ENCODE measurements at regions not wholly inside any gene's neighbourhood (a gene's known extent, or its start where the extent isn't known, plus 50 kb on each side); places are given as distances from the start of the nearest gene placed in this dataset.
"Not testable (repeated sequence)": the region's sequence is repeated elsewhere in the genome, so short reads cannot be mapped to it uniquely, and the experiment has no call there.

GRCh38 chr10:4291990-4292389 is 507.0 kb upstream of the KLF6 start:
- peak; percentile 65 for ATAC-seq (ENCODE audit: poor library complexity)

GRCh38 chr10:4285121-4285520 is 500.1 kb upstream of the KLF6 start:
- no peak for ATAC-seq (ENCODE audit: poor library complexity)
- intact Hi-C loops (cut with DNase I), result no loop called here
- DNase-seq, result no peak

More at GRCh38 chr10:4291990-4292389, 507.0 kb upstream of the KLF6 start:
- intact Hi-C loops (cut with DNase I), result no loop called here
- peak; percentile 51 for DNase-seq

GRCh38 chr10:4283846-4284610 is 499.0 kb upstream of the KLF6 start:
- DNase-seq (peak; percentile 73), ATAC-seq (ENCODE audit: poor library complexity) (peak; percentile 91)
- intact Hi-C loops (cut with DNase I), result no loop called here

GRCh38 chr10:4282496-4282895 is 497.5 kb upstream of the KLF6 start:
- no peak for DNase-seq
- intact Hi-C loops (cut with DNase I), result no loop called here
- ATAC-seq (ENCODE audit: poor library complexity), result no peak

GRCh38 chr10:4281190-4281825 is 496.3 kb upstream of the KLF6 start:
- intact Hi-C loops (cut with DNase I), result no loop called here
- ATAC-seq (ENCODE audit: poor library complexity) (no peak), DNase-seq (no peak)

GRCh38 chr10:4280461-4281189 is 495.6 kb upstream of the KLF6 start:
- ATAC-seq (ENCODE audit: poor library complexity) (no peak), DNase-seq (no peak)
- intact Hi-C loops (cut with DNase I), result no loop called here

GRCh38 chr10:4279655-4280054 is 494.6 kb upstream of the KLF6 start:
- intact Hi-C loops (cut with DNase I), result no loop called here
- peak; percentile 34 for ATAC-seq (ENCODE audit: poor library complexity)

GRCh38 chr10:4278186-4278585 is 493.2 kb upstream of the KLF6 start:
- DNase-seq (no peak), ATAC-seq (ENCODE audit: poor library complexity) (no peak)
- intact Hi-C loops (cut with DNase I), result no loop called here

More at GRCh38 chr10:4279655-4280054, 494.6 kb upstream of the KLF6 start:
- no peak for DNase-seq

- no peak for ATAC-seq (ENCODE audit: poor library complexity)
- DNase-seq, result no peak
- intact Hi-C loops (cut with DNase I), result no loop called here
Observed at GRCh38 chr10:4276151-4276550, 491.1 kb upstream of the KLF6 start.

- DNase-seq; intact Hi-C loops (cut with DNase I); ATAC-seq (ENCODE audit: poor library complexity): not testable (repeated sequence)
Observed at GRCh38 chr10:4274671-4275070, 489.7 kb upstream of the KLF6 start.

- intact Hi-C loops (cut with DNase I), result no loop called here
- DNase-seq (no peak), ATAC-seq (ENCODE audit: poor library complexity) (no peak)
Observed at GRCh38 chr10:4271193-4271592, 486.2 kb upstream of the KLF6 start.

GRCh38 chr10:4270116-4270515 is 485.1 kb upstream of the KLF6 start:
- intact Hi-C loops (cut with DNase I), result no loop called here
- ATAC-seq (ENCODE audit: poor library complexity), result peak; percentile 44
- no peak for DNase-seq

- DNase-seq; ATAC-seq (ENCODE audit: poor library complexity); intact Hi-C loops (cut with DNase I): not testable (repeated sequence)
Observed at GRCh38 chr10:4268490-4268889, 483.5 kb upstream of the KLF6 start.

GRCh38 chr10:4267086-4267773 is 482.2 kb upstream of the KLF6 start:
- intact Hi-C loops (cut with DNase I), result no loop called here
- ATAC-seq (ENCODE audit: poor library complexity) (no peak), DNase-seq (no peak)

GRCh38 chr10:4266416-4267085 is 481.5 kb upstream of the KLF6 start:
- no peak for DNase-seq
- intact Hi-C loops (cut with DNase I), result no loop called here

GRCh38 chr10:4265964-4266363 is 481.0 kb upstream of the KLF6 start:
- intact Hi-C loops (cut with DNase I), result no loop called here
- ATAC-seq (ENCODE audit: poor library complexity) (no peak), DNase-seq (no peak)

More at GRCh38 chr10:4266416-4267085, 481.5 kb upstream of the KLF6 start:
- ATAC-seq (ENCODE audit: poor library complexity), result peak; percentile 79

- no peak for ATAC-seq (ENCODE audit: poor library complexity)
- no peak for DNase-seq
- intact Hi-C loops (cut with DNase I), result no loop called here
Observed at GRCh38 chr10:4264209-4264865, 479.3 kb upstream of the KLF6 start.

- intact Hi-C loops (cut with DNase I), result no loop called here
- ATAC-seq (ENCODE audit: poor library complexity), result no peak
Observed at GRCh38 chr10:4263601-4263921, 478.6 kb upstream of the KLF6 start.

More at GRCh38 chr10:4263601-4263921, 478.6 kb upstream of the KLF6 start:
- no peak for DNase-seq
